A549 (cell line): ENCODE measurements at regions not wholly inside any gene's neighbourhood (a gene's known extent, or its start where the extent isn't known, plus 50 kb on each side); places are given as distances from the start of the nearest gene placed in this dataset.

Experiments used
- ATAC-seq, 2 experiments: fragments of 200-7000 bp in 1 of 2; fragments of >200 bp in 1 of 2; cut with Nextera tagmentation in 1 of 2; cut with Tn5 transposase in 1 of 2; 3 replicates each; pipeline versions ENCODE4 v1.8.0 to v1.9.1; 2018 to 2020; ENCODE audit warnings: mild to moderate bottlenecking in 1 of 2, moderate library complexity in 1 of 2
- CTCF ChIA-PET: fragments of 300-600 bp; sonication (Branson Sonifier 250); formaldehyde crosslinking; extraction: SDS; loops from one replicate; lab custom pipeline; 2021; ENCODE audit warnings: antibody characterized with exemption, inconsistent platforms; lab: Yijun Ruan, JAX
- POLR2A ChIA-PET: fragments of 350-600 bp; formaldehyde crosslinking; extraction: SDS; loops from one replicate; lab custom pipeline; 2021; ENCODE audit warnings: antibody characterized with exemption, inconsistent platforms; lab: Yijun Ruan, JAX
- DNase-seq, 2 experiments: peaks; one replicate each; pipeline versions ENCODE4 v3.0.0 to v3.0.0-alpha.2; 2011 to 2016; ENCODE audit warnings: low read depth in 1 of 2, low spot score in 1 of 2
- FAIRE-seq: peaks from 2 replicates; lab custom pipeline; 2011; peaks lifted over from hg19 to GRCh38; lab: Jason Lieb, UNC
- H3K27ac ChIP-seq, 2 experiments: fragments of >200 bp; sonication (Bioruptor Twin); formaldehyde crosslinking; 3 replicates each; pipeline ENCODE4 v1.5.1; 2016 to 2017
- H3K4me1 ChIP-seq: fragments of >200 bp; sonication (Bioruptor Twin); formaldehyde crosslinking; 3 replicates; pipeline ENCODE4 v1.6.1; 2016
- H3K4me2 ChIP-seq: fragments of >200 bp; sonication (Bioruptor Twin); formaldehyde crosslinking; 3 replicates; pipeline ENCODE4 v1.6.1; 2016
- H3K4me3 ChIP-seq: fragments of >200 bp; sonication (Bioruptor Twin); formaldehyde crosslinking; 3 replicates; pipeline ENCODE4 v1.5.1; 2016
- H3K9me3 ChIP-seq: fragments of >200 bp; sonication (Bioruptor Twin); formaldehyde crosslinking; 3 replicates; pipeline ENCODE4 v1.6.1; 2016
- BCL3 ChIP-seq: fragments of >200 bp; sonication (Bioruptor Twin); formaldehyde crosslinking; IDR thresholded peaks from 3 replicates; pipeline ENCODE4 v1.6.1; 2016
- BHLHE40 ChIP-seq: IDR thresholded peaks from 2 replicates; pipeline ENCODE4 v1.6.1; 2012; ENCODE audit warnings: low read depth, low read length, inconsistent platforms
- CBX8 ChIP-seq: fragments of 200-600 bp; sonication (generic); IDR thresholded peaks from 2 replicates; pipeline ENCODE4 v1.6.1; 2016
- CEBPB ChIP-seq, 2 experiments: fragments of >200 bp in 1 of 2; sonication (Bioruptor Twin) in 1 of 2; formaldehyde crosslinking in 1 of 2; IDR thresholded peaks; 2 replicates each; pipeline ENCODE4 v1.6.1; 2012 to 2016
- CTCF ChIP-seq: fragments of >200 bp; sonication (Bioruptor Twin); formaldehyde crosslinking; IDR thresholded peaks from 3 replicates; pipeline ENCODE4 v1.5.1; 2016
- E2F6 ChIP-seq: IDR thresholded peaks from 2 replicates; pipeline ENCODE4 v1.6.1; 2012; ENCODE audit warnings: low read depth, borderline replicate concordance
- EHF ChIP-seq: fragments of 250-450 bp; sonication (Bioruptor Pico); IDR thresholded peaks from 2 replicates; pipeline ENCODE4 v1.5.0; 2020; ENCODE audit warnings: mild to moderate bottlenecking
- EP300 ChIP-seq, 2 experiments: fragments of >200 bp; sonication (Bioruptor Twin); formaldehyde crosslinking; IDR thresholded peaks; 2 replicates in 1 of 2; 3 replicates in 1 of 2; pipeline ENCODE4 v1.6.1; 2016 to 2017
- ESRRA ChIP-seq: fragments of 150-350 bp; IDR thresholded peaks from 2 replicates; pipeline ENCODE4 v1.6.1; 2014; ENCODE audit warnings: mild to moderate bottlenecking, low read length, borderline replicate concordance
- FOSL2 ChIP-seq, 2 experiments: fragments of 450-650 bp in 1 of 2; fragments of >200 bp in 1 of 2; sonication (Bioruptor Twin) in 1 of 2; formaldehyde crosslinking; IDR thresholded peaks; 2 replicates each; pipeline versions ENCODE4 v1.5.0 to v1.6.1; 2016 to 2020; ENCODE audit warnings: mild to moderate bottlenecking in 1 of 2, moderate library complexity in 1 of 2
- HDAC2 ChIP-seq: fragments of 200-600 bp; sonication (generic); IDR thresholded peaks from 2 replicates; pipeline ENCODE4 v1.6.1; 2016
- HES2 ChIP-seq: fragments of >200 bp; sonication (Bioruptor Twin); formaldehyde crosslinking; IDR thresholded peaks from 2 replicates; pipeline ENCODE4 v1.6.1; 2016
- HEYL ChIP-seq: fragments of 250-450 bp; sonication (Bioruptor Pico); IDR thresholded peaks from 2 replicates; pipeline ENCODE4 v1.8.0; 2021; ENCODE audit warnings: mild to moderate bottlenecking, moderate library complexity
- HMGXB4 ChIP-seq: fragments of 250-450 bp; sonication (Bioruptor Pico); IDR thresholded peaks from 2 replicates; pipeline ENCODE4 v1.5.0; 2021; ENCODE audit warnings: mild to moderate bottlenecking, moderate library complexity, borderline replicate concordance
- JUN ChIP-seq, 2 experiments: fragments of >200 bp; sonication (Bioruptor Twin); formaldehyde crosslinking; IDR thresholded peaks; 2 replicates in 1 of 2; 3 replicates in 1 of 2; pipeline ENCODE4 v1.6.1; 2016 to 2017
- JUNB ChIP-seq: fragments of >200 bp; sonication (Bioruptor Twin); formaldehyde crosslinking; IDR thresholded peaks from 2 replicates; pipeline ENCODE4 v1.6.1; 2016
- PBX3 ChIP-seq: IDR thresholded peaks from 2 replicates; pipeline ENCODE4 v1.6.1; 2012
- POLR2AphosphoS2 ChIP-seq: conservative IDR thresholded peaks from 2 replicates; pipeline ENCODE4 v1.6.1; 2012; ENCODE audit warnings: low read length, improper control_type of control experiment, inconsistent platforms
- RCOR1 ChIP-seq: fragments of 150-350 bp; IDR thresholded peaks from 2 replicates; pipeline ENCODE4 v1.6.1; 2014; ENCODE audit warnings: antibody characterized with exemption, low read length, low read depth
- RNF2 ChIP-seq: fragments of 200-600 bp; sonication (generic); IDR thresholded peaks from 2 replicates; pipeline ENCODE4 v1.6.1; 2016; ENCODE audit warnings: low read depth, mild to moderate bottlenecking, antibody characterized with exemption, moderate library complexity, borderline replicate concordance
- SMC3 ChIP-seq: fragments of >200 bp; sonication (Bioruptor Twin); formaldehyde crosslinking; IDR thresholded peaks from 3 replicates; pipeline ENCODE4 v1.6.1; 2018; ENCODE audit warnings: inconsistent platforms
- SREBF2 ChIP-seq: fragments of 450-650 bp; IDR thresholded peaks from 2 replicates; pipeline ENCODE4 v1.6.1; 2014; ENCODE audit warnings: mild to moderate bottlenecking, moderate library complexity
- TP53 ChIP-seq: fragments of 250-450 bp; sonication (Bioruptor Pico); IDR thresholded peaks from 2 replicates; pipeline ENCODE4 v1.5.0; 2021; ENCODE audit warnings: mild to moderate bottlenecking, moderate library complexity
- USF2 ChIP-seq: fragments of 450-650 bp; IDR thresholded peaks from 2 replicates; pipeline ENCODE4 v1.6.1; 2014; ENCODE audit warnings: antibody characterized with exemption
- ZNF302 ChIP-seq: fragments of 250-450 bp; sonication (Bioruptor Pico); IDR thresholded peaks from 2 replicates; pipeline ENCODE4 v1.9.0; 2021; ENCODE audit warnings: inconsistent platforms, mild to moderate bottlenecking, moderate library complexity
- WGBS: methylation state at CpG from one replicate; pipeline ENCODE4 v1.1.6; 2017; ENCODE audit errors: missing lambda C conversion rate; 5-methylcytosine and 5-hydroxymethylcytosine counted together

GRCh38 chr2:62447411-62447810 lies 58.6 kb downstream of the TMEM17 start:
- DNase-seq (no peak), ATAC-seq (no peak), FAIRE-seq (no peak)
- no peak overlapping the region for H3K4me3 ChIP-seq
- CTCF ChIA-PET: interaction anchor here (0.6 to 7.5 kb wide), 6 partner anchors 9 to 328 kb away, joined by 3 to 73 read pairs (median 4); no protein-coding TSS in a partner anchor
- H3K27ac ChIP-seq: no peak overlapping the region
- no peaks in the 10 kb centered on the region for H3K9me3 ChIP-seq
- 69% methylated on average over 3 of the region's 3 CpGs for WGBS
- TF ChIP-seq PBX3 (no peak), E2F6 (no peak), HMGXB4 (CRISPR knock-in tag) (no peak), CBX8 (no peak), FOSL2 (IDR thresholded peaks at IDR 0.05) (no peak), FOSL2 (CRISPR knock-in tag; IDR thresholded peaks at IDR 0.05) (no peak), JUN (IDR thresholded peaks at IDR 0.05) (no peak), SMC3 (no peak), USF2 (no peak), EHF (no peak), SREBF2 (no peak), RCOR1 (no peak), TP53 (CRISPR knock-in tag) (no peak), JUNB (no peak), CTCF (no peak), CEBPB (IDR thresholded peaks at IDR 0.05) (no peak), EP300 (IDR thresholded peaks at IDR 0.05) (no peak), ZNF302 (CRISPR knock-in tag) (no peak), BHLHE40 (no peak), HDAC2 (no peak), ESRRA (no peak)
- POLR2A ChIA-PET: no interaction called here
- H3K4me1 ChIP-seq: peaks cover 4% of the 10 kb centered on the region; the same call in 2 of the 3 replicates
- no peak overlapping the region for H3K4me2 ChIP-seq

GRCh38 chr2:62446491-62446890 lies 59.5 kb downstream of the TMEM17 start:
- Histone ChIP-seq H3K27ac (no peak overlapping the region), H3K4me2 (no peak overlapping the region), H3K4me3 (no peak overlapping the region), H3K4me1 (no peaks in the 10 kb centered on the region), H3K9me3 (no peaks in the 10 kb centered on the region)
- POLR2A ChIA-PET: no interaction called here
- no peak for DNase-seq
- no peak for FAIRE-seq
- WGBS: 14% methylated on average over 1 of the region's 1 CpG
- CTCF ChIA-PET: interaction anchor here (0.7 to 7.5 kb wide), 3 partner anchors 8 to 329 kb away, joined by 3 to 73 read pairs (median 10); no protein-coding TSS in a partner anchor
- no peak for ATAC-seq
- TF ChIP-seq RNF2: no peak
- TF ChIP-seq E2F6: no peak
- no peak for TF ChIP-seq JUNB
- no peak for TF ChIP-seq JUN (IDR thresholded peaks at IDR 0.05)
- no peak for TF ChIP-seq HEYL (CRISPR knock-in tag)
- TF ChIP-seq HES2: no peak
- TF ChIP-seq POLR2AphosphoS2: no peak
- TF ChIP-seq BHLHE40: no peak
- no peak for TF ChIP-seq EP300 (IDR thresholded peaks at IDR 0.05)
- no peak for TF ChIP-seq ESRRA
- TF ChIP-seq CEBPB (IDR thresholded peaks at IDR 0.05): no peak
- no peak for TF ChIP-seq BCL3
